BJ (cell line): ENCODE measurements at regions not wholly inside any gene's neighbourhood (a gene's known extent, or its start where the extent isn't known, plus 50 kb on each side); places are given as distances from the start of the nearest gene placed in this dataset.

ENCODE experiments used
- CTCF ChIA-PET: fragments of 350-600 bp; formaldehyde crosslinking; extraction: SDS; loops from one replicate; lab custom pipeline; 2021; ENCODE audit warnings: antibody characterized with exemption, inconsistent platforms; lab: Yijun Ruan, JAX
- POLR2A ChIA-PET: fragments of 300-600 bp; sonication (Branson Sonifier 250); formaldehyde crosslinking; extraction: SDS; loops from one replicate; lab custom pipeline; 2021; ENCODE audit warnings: antibody characterized with exemption; lab: Charles Lee
- DNase-seq: peaks from one replicate; pipeline ENCODE4 v3.0.0-alpha.2; 2011; ENCODE audit warnings: low read depth
- H3K27me3 ChIP-seq: 2 replicates; pipeline ENCODE4 v1.6.0; 2011; ENCODE audit warnings: low read length; ENCODE audit not compliant: control insufficient read depth, insufficient read depth
- H3K36me3 ChIP-seq: 2 replicates; pipeline ENCODE4 v1.5.1; 2011; ENCODE audit warnings: low read length; ENCODE audit not compliant: control insufficient read depth, insufficient read depth
- H3K4me3 ChIP-seq: 2 replicates; pipeline ENCODE4 v1.5.1; 2011; ENCODE audit warnings: low read depth, mild to moderate bottlenecking, control low read depth, low read length
- TF ChIP-seq, protein P1 (sequence below): IDR thresholded peaks from 2 replicates; pipeline ENCODE4 v1.5.1; 2011; ENCODE audit warnings: low read depth, mild to moderate bottlenecking, control low read depth, inconsistent platforms, low read length, moderate library complexity; ENCODE audit not compliant: insufficient read depth

DNA sequence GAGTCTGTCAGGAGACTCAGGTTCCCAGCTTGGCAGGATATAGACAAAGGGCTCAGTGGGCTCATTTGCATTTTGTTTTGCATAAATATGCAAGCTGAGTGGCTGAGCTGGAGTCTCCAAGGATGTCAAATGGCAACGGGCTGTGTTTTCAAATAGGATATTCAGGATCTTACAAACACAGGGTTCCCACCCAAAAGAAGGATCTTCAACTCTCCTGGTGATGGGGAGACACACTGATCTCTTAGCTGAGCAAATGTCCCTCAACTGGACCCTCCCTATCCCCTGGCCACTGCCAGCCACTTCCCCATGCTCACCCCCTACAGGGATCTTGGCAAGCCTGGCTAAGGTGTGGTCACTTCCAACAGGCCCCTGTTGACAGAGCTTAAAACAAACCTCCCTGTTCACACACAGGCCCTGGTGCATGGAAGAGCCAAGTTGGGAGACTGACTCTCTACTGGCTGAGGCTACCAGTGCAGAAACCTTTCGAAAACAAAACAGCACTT is 61.6 kb downstream of the SOX9 start:
- DNase-seq = no peak
- TF ChIP-seq, protein P1, sequence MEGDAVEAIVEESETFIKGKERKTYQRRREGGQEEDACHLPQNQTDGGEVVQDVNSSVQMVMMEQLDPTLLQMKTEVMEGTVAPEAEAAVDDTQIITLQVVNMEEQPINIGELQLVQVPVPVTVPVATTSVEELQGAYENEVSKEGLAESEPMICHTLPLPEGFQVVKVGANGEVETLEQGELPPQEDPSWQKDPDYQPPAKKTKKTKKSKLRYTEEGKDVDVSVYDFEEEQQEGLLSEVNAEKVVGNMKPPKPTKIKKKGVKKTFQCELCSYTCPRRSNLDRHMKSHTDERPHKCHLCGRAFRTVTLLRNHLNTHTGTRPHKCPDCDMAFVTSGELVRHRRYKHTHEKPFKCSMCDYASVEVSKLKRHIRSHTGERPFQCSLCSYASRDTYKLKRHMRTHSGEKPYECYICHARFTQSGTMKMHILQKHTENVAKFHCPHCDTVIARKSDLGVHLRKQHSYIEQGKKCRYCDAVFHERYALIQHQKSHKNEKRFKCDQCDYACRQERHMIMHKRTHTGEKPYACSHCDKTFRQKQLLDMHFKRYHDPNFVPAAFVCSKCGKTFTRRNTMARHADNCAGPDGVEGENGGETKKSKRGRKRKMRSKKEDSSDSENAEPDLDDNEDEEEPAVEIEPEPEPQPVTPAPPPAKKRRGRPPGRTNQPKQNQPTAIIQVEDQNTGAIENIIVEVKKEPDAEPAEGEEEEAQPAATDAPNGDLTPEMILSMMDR = no peak
- Histone ChIP-seq H3K4me3 (no peak overlapping the region), H3K27me3 (0 out of 2 replicates have a peak, but pooled peaks cover 1% of the 10 kb centered on the region), H3K36me3 (no peaks in the 10 kb centered on the region)
- ChIA-PET CTCF (interaction anchor here (0.8 kb wide), 1 partner anchor 15 kb away, joined by 3 read pairs; no protein-coding TSS in a partner anchor), POLR2A (no interaction called here)

DNA sequence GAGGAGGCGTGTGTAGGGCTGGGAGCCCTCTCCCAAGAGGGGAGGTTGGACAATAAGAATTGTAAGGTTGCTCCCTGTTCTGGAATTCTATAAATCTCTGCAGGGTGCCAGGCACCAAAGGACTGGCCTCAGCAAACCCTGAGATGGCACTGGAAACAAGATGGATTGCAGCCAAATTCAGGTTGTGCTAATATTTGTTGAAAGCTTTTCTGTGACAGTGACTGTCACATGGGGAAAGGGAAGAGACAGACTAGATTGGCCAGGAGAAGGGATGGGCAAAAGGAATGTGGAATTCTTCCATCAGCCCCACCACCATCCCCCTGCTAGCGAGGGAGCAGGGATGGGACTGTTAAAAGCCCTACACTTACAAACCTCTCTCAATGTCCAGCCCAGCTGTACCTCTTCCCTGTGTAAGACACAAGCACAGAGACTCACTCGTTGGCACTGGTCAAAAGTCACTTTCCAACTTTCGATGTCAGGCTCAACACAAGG is 62.4 kb downstream of the SOX9 start:
- H3K27me3 ChIP-seq = 0 out of 2 replicates have a peak, but pooled peaks cover 1% of the 10 kb centered on the region
- ChIA-PET POLR2A (no interaction called here), CTCF (interaction anchor here (0.8 kb wide), 1 partner anchor 14 kb away, joined by 3 read pairs; no protein-coding TSS in a partner anchor)
- H3K36me3 ChIP-seq = no peaks in the 10 kb centered on the region
- no peak for DNase-seq
- TF ChIP-seq, protein P1 = no peak
- no peak overlapping the region for H3K4me3 ChIP-seq

DNA sequence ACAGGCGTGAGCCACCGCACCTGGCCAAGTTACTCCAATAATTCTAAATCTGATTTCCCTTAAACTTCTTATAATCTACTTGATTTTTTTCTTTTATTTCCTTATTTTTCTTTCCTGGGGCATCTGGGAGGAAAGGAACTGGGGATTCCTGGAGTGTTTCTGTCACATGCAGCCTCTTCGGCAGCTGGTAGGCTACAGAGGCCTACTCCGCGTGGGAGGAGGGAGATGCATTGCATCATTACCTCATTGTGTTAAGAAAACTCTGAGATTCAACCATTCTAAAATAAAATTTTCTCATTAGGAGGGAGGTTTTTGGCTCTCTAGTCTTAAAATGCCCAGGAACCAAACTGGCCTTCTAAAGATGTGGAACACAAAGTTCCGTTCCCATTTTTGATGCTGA is 64.0 kb downstream of the SOX9 start:
- ChIA-PET CTCF (no interaction called here), POLR2A (no interaction called here)
- H3K4me3 ChIP-seq = no peak overlapping the region
- no peaks in the 10 kb centered on the region for H3K36me3 ChIP-seq
- H3K27me3 ChIP-seq = 0 out of 2 replicates have a peak, but pooled peaks cover 1% of the 10 kb centered on the region
- no peak for DNase-seq
- TF ChIP-seq, protein P1 = no peak

DNA sequence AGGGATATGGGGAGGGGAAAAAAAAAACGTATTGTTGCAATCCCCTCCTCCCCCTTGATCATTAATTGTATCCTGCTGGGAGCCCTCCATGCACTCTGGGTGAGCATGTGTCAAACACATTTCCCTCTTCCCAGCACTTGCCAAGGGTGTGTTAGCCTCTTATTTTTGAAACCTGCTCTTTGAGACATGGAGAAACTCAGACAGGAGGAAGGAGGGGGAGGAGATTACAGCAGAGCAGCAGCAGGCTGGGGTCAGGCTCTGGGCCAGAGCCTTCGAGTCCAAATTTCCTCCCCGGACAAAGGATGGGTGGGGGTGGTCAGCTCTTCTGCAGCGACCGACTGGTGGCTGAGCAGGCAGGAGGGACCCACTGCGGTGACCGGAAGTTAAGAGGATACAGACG is 64.7 kb downstream of the SOX9 start:
- Histone ChIP-seq H3K27me3 (0 out of 2 replicates have a peak, but pooled peaks cover 1% of the 10 kb centered on the region), H3K4me3 (no peak overlapping the region), H3K36me3 (no peaks in the 10 kb centered on the region)
- TF ChIP-seq, protein P1 = no peak
- DNase-seq = no peak
- CTCF ChIA-PET = interaction anchor here (0.5 kb wide), 1 partner anchor 242 kb away, joined by 3 read pairs; no protein-coding TSS in a partner anchor
- POLR2A ChIA-PET = no interaction called here

DNA sequence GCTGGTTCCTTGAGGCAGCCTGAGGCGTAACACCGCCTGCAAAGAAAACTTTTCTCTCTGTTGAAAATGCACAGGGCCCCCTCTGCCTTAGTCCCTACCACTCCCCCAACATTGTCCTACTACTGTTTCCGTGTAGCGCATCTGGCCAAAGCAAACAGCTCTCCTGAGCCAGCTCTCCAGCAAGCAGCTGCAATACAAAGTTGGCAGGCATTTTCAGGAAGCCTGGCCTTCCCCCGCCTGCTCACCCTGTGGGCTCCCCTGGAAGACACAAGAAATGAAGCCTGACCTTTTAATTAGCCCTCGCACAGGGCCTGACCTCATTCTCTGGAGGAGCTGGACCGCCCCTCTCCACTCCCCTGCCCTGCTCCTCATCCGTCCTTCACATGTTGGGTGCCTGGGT is 66.7 kb downstream of the SOX9 start:
- ChIA-PET POLR2A (no interaction called here), CTCF (no interaction called here)
- DNase-seq = no peak

More for the DNA sequence above, 66.7 kb downstream of the SOX9 start:
- 0 out of 2 replicates have a peak, but pooled peaks cover 1% of the 10 kb centered on the region for H3K27me3 ChIP-seq
- TF ChIP-seq, protein P1 = no peak
- H3K4me3 ChIP-seq = no peak overlapping the region
- H3K36me3 ChIP-seq = no peaks in the 10 kb centered on the region
